ENCODE measurements at regions not wholly inside any gene's neighbourhood (a gene's known extent, or its start where the extent isn't known, plus 50 kb on each side); places are given as distances from the start of the nearest gene placed in this dataset.

- no peak for TF ChIP-seq CTCF (IDR thresholded peaks at IDR 0.05; ENCODE audit: low read depth, low read length, poor library complexity, severe bottlenecking)
- TF ChIP-seq EZH2phosphoT487 (IDR thresholded peaks at IDR 0.05; ENCODE audit: borderline replicate concordance, low read length): no peak
These were observed 213.0 kb upstream of the PDE3A start for GRCh38 chr12:20155374-20155773.
